B cell (primary cell): ENCODE measurements at regions not wholly inside any gene's neighbourhood (a gene's known extent, or its start where the extent isn't known, plus 50 kb on each side); places are given as distances from the start of the nearest gene placed in this dataset.

Experiments
- ATAC-seq: fragments of 200-7000 bp; cut with Tn5 transposase; one replicate; pipeline ENCODE4 v1.10.0; 2021; ENCODE audit warnings: low read depth, mild to moderate bottlenecking, moderate number of reproducible peaks, moderate library complexity
- CTCF ChIA-PET: fragments of 350-600 bp; sonication (Branson Sonifier 250); formaldehyde crosslinking; loops from one replicate; lab custom pipeline; 2021; ENCODE audit warnings: antibody characterized with exemption, inconsistent platforms; lab: Charles Lee
- POLR2A ChIA-PET: fragments of 350-600 bp; sonication (Branson Sonifier 250); formaldehyde crosslinking; loops from one replicate; lab custom pipeline; 2021; ENCODE audit warnings: antibody characterized with exemption; lab: Charles Lee
- DNase-seq: peaks from one replicate; pipeline ENCODE4 v3.0.0; 2013
- H2AFZ ChIP-seq: 2 replicates; pipeline ENCODE4 v1.6.1; 2012; ENCODE audit warnings: mild to moderate bottlenecking, low read depth, low read length; ENCODE audit not compliant: insufficient read depth, poor library complexity, severe bottlenecking
- H3K27ac ChIP-seq, 2 donors: 1 replicate in 1 of 2; 2 replicates in 1 of 2; pipeline ENCODE4 v1.5.1; 2012 to 2013; ENCODE audit warnings: low read length in 2 of 2, mild to moderate bottlenecking in 2 of 2, moderate library complexity in 1 of 2
- H3K27me3 ChIP-seq, 4 experiments: fragments of 200-600 bp in 1 of 4; sonication (generic) in 1 of 4; replicated peaks in 1 of 4; 1 replicate in 2 of 4; 2 replicates in 2 of 4; pipeline versions ENCODE4 v1.6.1 to v1.7.0; 2013 to 2016; ENCODE audit warnings: low read length in 3 of 4, mild to moderate bottlenecking in 2 of 4, mixed read lengths in 1 of 4, moderate library complexity in 1 of 4; ENCODE audit not compliant: insufficient read depth in 4 of 4, control insufficient read depth in 3 of 4; ENCODE audit errors: control extremely low read depth in 1 of 4
- H3K36me3 ChIP-seq, 2 experiments: replicated peaks in 1 of 2; 1 replicate in 1 of 2; 2 replicates in 1 of 2; pipeline versions ENCODE4 v1.6.1 to v1.7.1; 2013; ENCODE audit warnings: low read length in 1 of 2; ENCODE audit not compliant: insufficient read depth in 2 of 2, control insufficient read depth in 1 of 2; ENCODE audit errors: control extremely low read depth in 1 of 2, extremely low read depth in 1 of 2
- H3K4me1 ChIP-seq, 2 donors: fragments of 200-600 bp in 1 of 2; sonication (generic) in 1 of 2; 1 replicate in 1 of 2; 2 replicates in 1 of 2; pipeline versions ENCODE4 v1.5.1 to v1.6.1; 2013 to 2017; ENCODE audit warnings: low read length in 2 of 2; ENCODE audit not compliant: control insufficient read depth in 2 of 2, insufficient read depth in 2 of 2
- H3K4me2 ChIP-seq: replicated peaks from 2 replicates; pipeline ENCODE3; 2012; ENCODE audit warnings: mild to moderate bottlenecking, low read depth, low read length; ENCODE audit not compliant: poor library complexity, severe bottlenecking
- H3K4me3 ChIP-seq, 5 experiments: fragments of 200-600 bp in 1 of 5; sonication (generic) in 1 of 5; 1 replicate in 3 of 5; 2 replicates in 2 of 5; pipeline versions ENCODE4 v1.5.1 to v1.7.0; 2011 to 2016; ENCODE audit warnings: low read length in 4 of 5, mild to moderate bottlenecking in 4 of 5, low read depth in 2 of 5, control low read depth in 1 of 5, moderate library complexity in 1 of 5; ENCODE audit not compliant: insufficient read depth in 1 of 5; ENCODE audit errors: control extremely low read depth in 1 of 5, extremely low read depth in 1 of 5
- H3K79me2 ChIP-seq: fragments of 200-600 bp; sonication (generic); one replicate; pipeline ENCODE4 v1.6.0; 2016; ENCODE audit warnings: low read length; ENCODE audit not compliant: control insufficient read depth, insufficient read depth
- H3K9ac ChIP-seq: fragments of 200-600 bp; sonication (generic); 2 replicates; pipeline ENCODE4 v1.6.1; 2017; ENCODE audit warnings: mild to moderate bottlenecking, low read length, moderate library complexity
- H3K9me3 ChIP-seq, 3 donors: one replicate each; pipeline versions ENCODE4 v1.6.1 to v1.7.1; 2013; ENCODE audit warnings: low read length in 2 of 3; ENCODE audit not compliant: control insufficient read depth in 2 of 3, insufficient read depth in 1 of 3; ENCODE audit errors: control extremely low read depth in 1 of 3
- H4K20me1 ChIP-seq: 2 replicates; pipeline ENCODE4 v1.6.0; 2012; ENCODE audit warnings: mild to moderate bottlenecking, low read length; ENCODE audit not compliant: insufficient read depth, control insufficient read depth, poor library complexity, severe bottlenecking
- H3K27ac Mint-ChIP-seq: one replicate; pipeline ENCODE4 v1.8.0; 2021; ENCODE audit warnings: mixed read lengths
- H3K27me3 Mint-ChIP-seq: one replicate; pipeline ENCODE4 v1.8.0; 2021; ENCODE audit warnings: mixed read lengths
- H3K4me1 Mint-ChIP-seq: one replicate; pipeline ENCODE4 v1.8.0; 2021; ENCODE audit warnings: mixed read lengths
- H3K4me3 Mint-ChIP-seq: one replicate; pipeline ENCODE4 v1.8.0; 2021; ENCODE audit warnings: mixed read lengths
- H3K9me3 Mint-ChIP-seq: one replicate; pipeline ENCODE4 v1.8.0; 2022; ENCODE audit warnings: mixed read lengths; ENCODE audit not compliant: insufficient read depth
- EZH2 ChIP-seq: IDR thresholded peaks from 2 replicates; pipeline ENCODE4 v1.6.1; 2012; ENCODE audit warnings: borderline replicate concordance, low read depth, mild to moderate bottlenecking, moderate library complexity, low read length; ENCODE audit not compliant: insufficient read depth, poor library complexity, severe bottlenecking
- WGBS: methylation state at CpG from one replicate; pipeline ENCODE4 v1.1.5; 2013; ENCODE audit warnings: missing lambda C conversion rate; ENCODE audit not compliant: insufficient coverage; 5-methylcytosine and 5-hydroxymethylcytosine counted together
- intact Hi-C: fragments of 100-400 bp; cut with micrococcal nuclease; formaldehyde crosslinking; loops from one replicate; pipeline ENCODE4 v1.10.0; 2022
- TF ChIP-seq, protein P1 (sequence below): fragments of 200-600 bp; IDR thresholded peaks from one replicate; pipeline ENCODE4 v1.8.0; 2022; ENCODE audit warnings: antibody characterized with exemption, mild to moderate bottlenecking

GRCh38 chr6:115194981-115195638, 852.3 kb upstream of the HS3ST5 start:
- TF ChIP-seq, protein P1, sequence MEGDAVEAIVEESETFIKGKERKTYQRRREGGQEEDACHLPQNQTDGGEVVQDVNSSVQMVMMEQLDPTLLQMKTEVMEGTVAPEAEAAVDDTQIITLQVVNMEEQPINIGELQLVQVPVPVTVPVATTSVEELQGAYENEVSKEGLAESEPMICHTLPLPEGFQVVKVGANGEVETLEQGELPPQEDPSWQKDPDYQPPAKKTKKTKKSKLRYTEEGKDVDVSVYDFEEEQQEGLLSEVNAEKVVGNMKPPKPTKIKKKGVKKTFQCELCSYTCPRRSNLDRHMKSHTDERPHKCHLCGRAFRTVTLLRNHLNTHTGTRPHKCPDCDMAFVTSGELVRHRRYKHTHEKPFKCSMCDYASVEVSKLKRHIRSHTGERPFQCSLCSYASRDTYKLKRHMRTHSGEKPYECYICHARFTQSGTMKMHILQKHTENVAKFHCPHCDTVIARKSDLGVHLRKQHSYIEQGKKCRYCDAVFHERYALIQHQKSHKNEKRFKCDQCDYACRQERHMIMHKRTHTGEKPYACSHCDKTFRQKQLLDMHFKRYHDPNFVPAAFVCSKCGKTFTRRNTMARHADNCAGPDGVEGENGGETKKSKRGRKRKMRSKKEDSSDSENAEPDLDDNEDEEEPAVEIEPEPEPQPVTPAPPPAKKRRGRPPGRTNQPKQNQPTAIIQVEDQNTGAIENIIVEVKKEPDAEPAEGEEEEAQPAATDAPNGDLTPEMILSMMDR: no peak
- TF ChIP-seq EZH2: no peak

DNA sequence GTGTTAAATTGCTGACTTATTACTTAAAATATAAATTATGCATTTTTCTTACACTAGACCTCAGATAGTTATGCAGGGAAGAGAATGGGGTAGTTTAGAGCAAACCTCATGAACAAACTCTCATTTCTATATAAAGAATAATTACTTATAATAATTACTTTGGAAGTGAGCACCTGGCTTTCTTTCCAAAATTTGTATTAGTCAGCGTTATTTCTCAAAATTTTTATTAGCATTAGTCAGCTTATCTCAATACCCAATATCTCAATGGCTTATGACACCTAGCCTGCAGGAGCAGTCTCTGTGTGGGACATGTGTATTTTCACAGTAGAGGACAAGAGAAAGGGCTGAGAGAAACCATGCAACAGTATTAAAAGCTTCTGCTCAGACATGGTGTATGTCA, 849.2 kb upstream of the HS3ST5 start:
- no peak overlapping the region for H3K4me3 ChIP-seq
- intact Hi-C loops: no loop called here
- Mint-ChIP-seq H3K9me3 (no peaks in the 10 kb centered on the region), H3K4me1 (no peaks in the 10 kb centered on the region), H3K4me3 (no peak overlapping the region), H3K27me3 (no peaks in the 10 kb centered on the region), H3K27ac (no peak overlapping the region)
- POLR2A ChIA-PET: no interaction called here
- H3K27me3 ChIP-seq: no peaks in the 10 kb centered on the region
- no peak overlapping the region for H2AFZ ChIP-seq
- WGBS: no CpG with 5 or more reads among the region's 1 CpG
- H3K27ac ChIP-seq: no peak overlapping the region
- H3K79me2 ChIP-seq: no peaks in the 10 kb centered on the region
- no peaks in the 10 kb centered on the region for H4K20me1 ChIP-seq
- H3K9ac ChIP-seq: no peak overlapping the region
- no peaks in the 10 kb centered on the region for H3K36me3 ChIP-seq
- CTCF ChIA-PET: no interaction called here
- no peak for DNase-seq
- TF ChIP-seq, protein P1: no peak
- TF ChIP-seq EZH2: no peak
- no peak for ATAC-seq
- H3K4me2 ChIP-seq: no peak overlapping the region
- H3K9me3 ChIP-seq: peaks cover 0 to 4% (median 0%) of the 10 kb centered on the region in 3 donors
- no peaks in the 10 kb centered on the region for H3K4me1 ChIP-seq

More at GRCh38 chr6:115194981-115195638, 852.3 kb upstream of the HS3ST5 start:
- POLR2A ChIA-PET: no interaction called here
- CTCF ChIA-PET: interaction anchor here (0.8 kb wide), 1 partner anchor 15 kb away, joined by 3 read pairs; no protein-coding TSS in a partner anchor
- intact Hi-C loops: no loop called here
- Histone ChIP-seq H3K79me2 (no peaks in the 10 kb centered on the region), H3K36me3 (no peaks in the 10 kb centered on the region), H3K27me3 (no peaks in the 10 kb centered on the region), H3K4me1 (no peaks in the 10 kb centered on the region), H2AFZ (no peak overlapping the region), H4K20me1 (no peaks in the 10 kb centered on the region), H3K4me3 (no peak overlapping the region), H3K4me2 (no peak overlapping the region), H3K9me3 (peaks cover 0 to 7% (median 0%) of the 10 kb centered on the region in 3 donors), H3K27ac (no peak overlapping the region), H3K9ac (no peak overlapping the region)
- 100% methylated on average over 2 of the region's 2 CpGs for WGBS
- Mint-ChIP-seq H3K27me3 (no peaks in the 10 kb centered on the region), H3K27ac (no peak overlapping the region), H3K9me3 (peaks cover 5% of the 10 kb centered on the region), H3K4me3 (no peak overlapping the region), H3K4me1 (no peaks in the 10 kb centered on the region)
- DNase-seq (no peak), ATAC-seq (no peak)
